ENCODE measurements at regions not wholly inside any gene's neighbourhood (a gene's known extent, or its start where the extent isn't known, plus 50 kb on each side); places are given as distances from the start of the nearest gene placed in this dataset.

GRCh38 chr4:4772534-4772933 is 86.9 kb upstream of the MSX1 start:
- no peak for DNase-seq (ENCODE audit: low read depth)

GRCh38 chr4:4771160-4771559 is 88.3 kb upstream of the MSX1 start:
- no peak for DNase-seq (ENCODE audit: low read depth)

GRCh38 chr4:4770610-4771009 is 88.9 kb upstream of the MSX1 start:
- no peak for DNase-seq (ENCODE audit: low read depth)

GRCh38 chr4:4766564-4766963 is 92.9 kb upstream of the MSX1 start:
- no peak for DNase-seq (ENCODE audit: low read depth)

DNA sequence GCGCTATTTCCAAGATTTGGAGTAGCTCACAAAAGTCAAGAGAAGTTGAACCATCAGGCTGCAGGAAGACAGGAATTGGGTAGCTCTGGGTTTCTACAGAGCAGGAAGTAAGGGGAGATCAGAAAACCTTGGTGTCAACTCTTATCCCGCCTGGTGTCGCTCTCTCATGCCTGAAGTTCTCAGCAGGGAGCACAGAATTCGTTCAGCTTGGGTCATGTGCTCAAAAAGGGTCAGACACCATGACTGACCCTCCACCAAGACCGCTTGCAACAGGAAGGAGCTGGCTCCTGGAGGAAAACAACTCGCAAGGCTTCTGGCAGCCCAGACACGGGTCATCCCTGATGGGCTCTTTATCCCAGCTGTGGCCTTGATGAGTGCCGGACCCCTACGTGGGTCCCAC is 93.7 kb upstream of the MSX1 start:
- no peak for DNase-seq (ENCODE audit: low read depth)

DNA sequence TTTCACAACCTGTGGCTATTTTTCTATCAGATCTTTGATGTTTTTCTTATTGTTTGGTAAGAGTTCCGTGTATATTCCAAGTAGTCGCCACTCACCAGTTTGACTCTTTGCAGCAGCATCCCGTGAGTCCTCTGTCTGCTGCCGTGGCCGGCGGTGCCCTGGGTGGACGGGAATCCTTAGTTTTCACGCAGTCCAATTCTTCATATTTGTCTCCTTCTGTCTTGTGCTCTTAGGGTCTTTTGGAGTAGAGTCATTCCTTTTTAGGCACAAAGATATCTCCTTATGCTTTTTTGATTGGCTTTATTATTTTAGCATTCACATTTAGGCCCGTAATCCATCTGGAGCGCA is 94.9 kb upstream of the MSX1 start:
- no peak for DNase-seq (ENCODE audit: low read depth)

GRCh38 chr4:4763822-4764557 is 95.5 kb upstream of the MSX1 start:
- DNase-seq (ENCODE audit: low read depth) = no peak

DNA sequence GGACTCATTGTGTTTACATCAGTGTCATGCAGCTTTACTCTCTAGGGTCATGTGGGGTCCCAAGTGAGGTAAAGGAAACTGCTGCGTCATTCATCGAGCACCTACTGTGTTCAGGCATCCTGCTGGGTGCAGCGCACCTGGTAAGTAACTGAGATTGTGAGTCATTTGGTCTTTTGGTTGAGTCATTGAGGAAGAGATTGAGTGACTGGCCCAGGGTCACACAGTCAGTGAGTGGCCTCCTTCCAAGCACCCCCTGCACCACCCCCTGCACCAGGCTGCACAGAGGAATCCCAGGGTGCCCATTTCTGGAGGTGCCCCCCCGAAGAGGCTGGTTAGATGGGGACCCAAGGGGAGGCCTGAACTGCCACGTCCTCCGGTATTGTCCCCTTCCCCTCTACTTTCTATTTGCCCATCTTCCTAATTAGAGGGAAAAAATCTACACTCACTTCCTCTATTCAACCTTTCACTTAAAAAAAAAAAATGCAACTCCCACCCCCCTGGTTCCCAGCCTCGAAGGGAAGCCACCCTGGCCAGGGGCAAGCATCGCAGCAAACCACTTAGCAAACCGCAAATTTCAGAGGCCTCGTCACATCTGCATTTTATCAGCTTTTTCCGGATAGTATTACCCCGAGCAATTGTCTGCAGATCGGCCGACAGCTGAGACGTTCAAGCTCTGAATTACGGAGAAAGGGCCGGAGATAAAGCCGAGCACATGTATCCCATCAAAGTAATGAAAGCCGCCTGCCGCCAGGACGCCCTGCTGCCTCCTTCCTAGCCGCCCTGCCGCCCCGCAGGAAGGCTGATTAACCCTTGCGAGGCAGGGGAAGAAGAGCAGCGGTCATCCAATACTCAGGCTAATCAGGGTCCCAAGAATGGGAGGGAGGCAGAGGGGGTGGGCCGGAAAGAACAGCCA is 96.3 kb upstream of the MSX1 start:
- no peak for DNase-seq (ENCODE audit: low read depth)

- no peak for DNase-seq (ENCODE audit: low read depth)
Measured at GRCh38 chr4:4762300-4762699, 97.2 kb upstream of the MSX1 start.

- no peak for DNase-seq (ENCODE audit: low read depth)
Measured at GRCh38 chr4:4761128-4761982, 98.1 kb upstream of the MSX1 start.

GRCh38 chr4:4759883-4760282 is 99.6 kb upstream of the MSX1 start:
- no peak for DNase-seq (ENCODE audit: low read depth)

GRCh38 chr4:4759232-4759631 is 100.2 kb upstream of the MSX1 start:
- DNase-seq (ENCODE audit: low read depth) = no peak

DNA sequence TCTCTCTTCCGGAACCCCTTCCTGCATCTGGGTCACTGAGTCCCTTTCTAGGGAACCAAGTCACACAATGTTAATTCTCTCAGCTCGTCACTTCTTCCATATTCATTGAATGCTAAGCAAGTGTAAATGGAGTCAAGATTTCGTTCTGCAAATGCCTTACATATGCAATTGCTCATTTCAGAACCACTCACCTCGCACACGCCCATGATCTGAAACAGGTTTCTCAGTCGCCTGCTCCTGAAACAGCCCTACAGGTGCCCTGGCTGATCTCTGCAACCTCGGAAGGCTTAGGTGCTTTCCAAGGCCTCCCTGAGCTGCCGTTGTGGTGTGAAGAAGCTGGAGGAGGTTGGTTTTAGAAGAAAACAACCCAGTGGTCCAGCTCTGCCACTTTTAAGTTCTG is 100.8 kb upstream of the MSX1 start:
- no peak for DNase-seq (ENCODE audit: low read depth)

DNA sequence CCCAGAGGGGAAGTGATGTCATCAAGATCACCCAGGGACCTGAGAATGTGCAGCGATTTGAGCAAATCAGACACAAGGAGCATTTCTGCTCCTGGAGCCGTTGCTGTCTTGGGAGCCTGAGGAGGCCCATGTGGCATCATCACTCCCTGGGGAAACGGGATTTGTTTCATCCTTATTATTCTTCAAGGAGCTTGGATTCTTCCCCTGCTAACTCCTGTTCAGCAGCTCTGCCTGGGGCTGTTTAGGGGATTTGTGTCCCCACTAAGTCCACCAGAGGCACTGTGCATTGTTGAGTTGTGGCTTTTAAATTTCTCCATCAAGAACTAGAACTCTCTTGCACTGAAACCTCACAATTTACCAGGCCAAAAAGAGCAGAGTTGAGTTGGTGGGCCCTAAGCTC is 104.2 kb upstream of the MSX1 start:
- no peak for DNase-seq (ENCODE audit: low read depth)

- no peak for DNase-seq (ENCODE audit: low read depth)
Measured at GRCh38 chr4:4754641-4755040, 104.8 kb upstream of the MSX1 start.

DNA sequence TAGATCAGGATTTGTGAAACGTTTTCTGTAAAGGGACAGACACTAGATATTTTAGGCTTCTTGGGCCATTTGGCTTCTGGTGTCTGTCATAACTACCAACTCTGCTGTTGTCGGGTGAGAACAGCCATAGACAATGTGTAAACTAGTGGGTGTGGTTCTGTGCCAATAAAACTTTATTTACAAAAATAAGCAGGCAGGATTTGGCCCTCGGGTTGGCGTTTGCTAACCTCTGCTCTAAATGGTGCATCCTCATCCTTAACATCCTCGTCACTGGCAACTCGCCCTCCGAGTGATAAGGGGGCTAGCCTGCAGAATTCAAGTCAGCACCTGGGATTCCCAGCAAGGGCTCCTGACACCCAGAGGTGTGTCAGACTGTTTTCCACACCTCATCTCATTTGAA is 105.8 kb upstream of the MSX1 start:
- no peak for DNase-seq (ENCODE audit: low read depth)

DNA sequence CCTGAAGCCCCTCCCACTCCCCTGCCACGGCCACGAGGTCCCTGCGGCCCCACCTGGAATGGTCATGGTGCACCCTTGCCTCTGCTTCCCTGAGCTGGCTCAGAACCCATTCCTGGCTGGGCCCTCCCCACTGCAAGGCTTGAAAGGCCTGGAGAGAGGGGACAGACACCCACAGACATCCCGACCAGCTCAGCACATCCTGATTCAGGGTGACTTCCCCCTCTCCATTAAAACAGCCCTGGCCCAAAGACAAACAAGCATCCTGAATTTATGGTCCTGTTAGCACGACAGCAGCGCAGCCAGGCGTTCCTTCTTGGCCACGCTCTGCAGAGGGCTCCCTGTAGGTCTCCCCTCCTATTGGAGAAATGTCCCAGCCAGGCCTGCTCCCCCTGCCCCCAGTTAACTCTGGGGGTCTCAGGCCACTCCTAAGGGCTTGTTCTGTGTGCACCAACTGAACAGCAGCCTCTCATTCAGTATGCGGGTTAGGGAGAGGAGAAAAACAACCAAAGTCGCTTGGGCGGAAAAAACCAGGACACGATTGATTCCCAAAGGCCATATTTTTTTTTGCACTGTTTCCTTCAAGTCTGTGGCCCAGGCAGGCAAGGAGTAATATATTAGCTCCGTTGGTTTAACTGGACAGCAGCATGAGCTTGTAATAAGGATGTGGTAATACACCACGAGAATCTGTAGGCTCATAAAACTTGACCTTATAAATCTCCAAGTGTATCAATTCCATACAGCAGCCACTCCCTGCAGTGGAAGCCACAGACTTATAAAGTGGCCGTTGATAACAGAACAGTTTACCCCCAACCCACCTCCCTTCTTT is 106.7 kb upstream of the MSX1 start:
- DNase-seq (ENCODE audit: low read depth) = no peak

GRCh38 chr4:4752025-4752424 is 107.4 kb upstream of the MSX1 start:
- no peak for DNase-seq (ENCODE audit: low read depth)

DNA sequence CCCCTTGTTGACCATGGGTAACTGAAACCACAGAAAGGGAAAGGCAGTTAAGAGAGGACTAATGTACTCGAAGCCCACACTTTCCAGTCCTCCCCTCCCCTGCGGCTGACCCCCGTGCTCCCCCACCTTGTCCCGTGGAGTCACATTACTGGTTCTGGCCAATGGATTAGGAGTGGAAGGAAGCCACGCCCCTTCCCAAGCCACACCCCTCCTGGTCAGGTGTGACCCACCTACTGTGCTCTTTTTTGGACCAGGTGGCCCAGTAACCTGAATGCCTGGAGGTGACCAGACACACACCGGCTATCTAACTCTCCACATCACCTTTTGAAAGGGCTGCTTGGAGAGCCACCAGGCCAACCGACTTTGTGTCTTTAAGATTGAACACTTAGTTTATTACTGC is 109.3 kb upstream of the MSX1 start:
- no peak for DNase-seq (ENCODE audit: low read depth)

DNA sequence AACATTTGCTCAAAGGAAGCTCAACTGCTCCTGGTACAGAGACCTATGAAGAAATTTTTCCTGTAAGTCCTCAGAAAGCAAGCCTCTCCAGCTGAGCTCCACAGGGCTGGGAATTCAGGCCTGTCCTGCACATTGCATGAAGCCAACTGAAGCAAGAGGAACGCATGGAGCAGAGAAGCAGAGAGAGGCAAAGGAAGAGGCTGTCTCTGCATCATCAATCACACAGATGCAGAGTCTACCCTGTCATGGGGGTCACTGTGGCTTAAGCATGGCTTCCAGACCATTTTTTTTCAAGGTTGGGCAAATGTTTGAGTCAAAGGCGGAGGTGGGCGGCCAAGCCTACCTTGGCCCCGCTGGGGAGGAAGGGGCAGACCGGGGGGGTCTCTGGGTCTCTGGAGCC is 110.3 kb upstream of the MSX1 start:
- no peak for DNase-seq (ENCODE audit: low read depth)

DNA sequence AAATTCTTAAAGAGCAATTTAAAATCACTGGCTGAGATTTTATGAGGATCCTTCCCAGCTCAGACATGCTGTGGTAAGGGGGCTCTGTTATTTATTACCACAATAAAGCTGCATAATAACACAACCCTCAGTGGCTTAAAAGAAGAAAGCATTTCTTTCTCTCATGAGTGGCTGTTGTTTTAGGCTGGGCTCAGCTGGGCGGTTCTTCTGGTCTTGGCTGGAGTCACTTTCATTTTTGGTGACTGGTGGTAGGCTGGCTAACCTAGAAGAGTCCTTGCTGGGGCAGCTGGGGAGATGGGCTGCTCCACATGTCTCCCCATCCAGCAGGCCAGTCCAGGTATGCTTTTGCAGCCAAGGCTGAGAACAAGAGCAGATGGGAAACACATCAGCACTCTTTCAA is 113.0 kb upstream of the MSX1 start:
- DNase-seq (ENCODE audit: low read depth) = no peak
